Ishikawa (cell line): ENCODE measurements at regions not wholly inside any gene's neighbourhood (a gene's known extent, or its start where the extent isn't known, plus 50 kb on each side); places are given as distances from the start of the nearest gene placed in this dataset.

Experiments used
- CEBPB ChIP-seq: IDR thresholded peaks from 2 replicates; pipeline ENCODE4 v1.6.1; 2012
- CREB1 ChIP-seq: IDR thresholded peaks from 2 replicates; pipeline ENCODE4 v1.6.1; 2012; ENCODE audit warnings: low read depth
- RAD21 ChIP-seq: IDR thresholded peaks from 2 replicates; pipeline ENCODE4 v1.6.1; 2012; ENCODE audit warnings: low read depth
- REST ChIP-seq: IDR thresholded peaks from 2 replicates; pipeline ENCODE4 v1.6.1; 2012; ENCODE audit warnings: low read depth, mild to moderate bottlenecking
- TCF12 ChIP-seq: IDR thresholded peaks from 2 replicates; pipeline ENCODE4 v1.6.1; 2012; ENCODE audit warnings: low read depth

GRCh38 chr10:131404886-131405285 is 93.4 kb upstream of the TCERG1L start:
- TF ChIP-seq RAD21 (0 out of 2 replicates have a peak, but pooled peaks have one; percentile 3), CEBPB (no peak), TCF12 (no peak), REST (no peak), CREB1 (no peak)
